ENCODE measurements at regions not wholly inside any gene's neighbourhood (a gene's known extent, or its start where the extent isn't known, plus 50 kb on each side); places are given as distances from the start of the nearest gene placed in this dataset.

- no peak for TF ChIP-seq EP300 (IDR thresholded peaks at IDR 0.05)
- TF ChIP-seq POLR2AphosphoS5 (IDR thresholded peaks at IDR 0.05), result no peak
- TF ChIP-seq POLR2A (IDR thresholded peaks at IDR 0.05), result no peak
- TF ChIP-seq CTCF (IDR thresholded peaks at IDR 0.05), result no peak
Observed at GRCh38 chr15:38642689-38643270, 78.2 kb upstream of the RASGRP1 start.
